ENCODE measurements at regions not wholly inside any gene's neighbourhood (a gene's known extent, or its start where the extent isn't known, plus 50 kb on each side); places are given as distances from the start of the nearest gene placed in this dataset.

GRCh38 chr2:105521616-105522015, 122.8 kb upstream of the FHL2 start:
- H3K27ac ChIP-seq (ENCODE audit: insufficient read depth, low read length, poor library complexity, severe bottlenecking): no peak overlapping the region
- DNase-seq: no peak

GRCh38 chr2:105521176-105521575, 122.3 kb upstream of the FHL2 start:
- Histone ChIP-seq H3K36me3 (ENCODE audit: control insufficient read depth, insufficient read depth, low read length) (no peaks in the 10 kb centered on the region), H3K27ac (ENCODE audit: insufficient read depth, low read length, poor library complexity, severe bottlenecking) (no peak overlapping the region), H3K27me3 (replicated peaks; ENCODE audit: control insufficient read depth, insufficient read depth, low read length, poor library complexity, severe bottlenecking) (no peaks in the 10 kb centered on the region), H3K4me1 (ENCODE audit: control insufficient read depth, insufficient read depth, low read length, poor library complexity, severe bottlenecking) (no peaks in the 10 kb centered on the region), H3K4me3 (ENCODE audit: insufficient read depth, low read depth, low read length, poor library complexity, severe bottlenecking) (no peak overlapping the region), H3K9me3 (ENCODE audit: control insufficient read depth, low read length) (no peaks in the 10 kb centered on the region)
- no peak for DNase-seq

More at GRCh38 chr2:105521616-105522015, 122.8 kb upstream of the FHL2 start:
- no peaks in the 10 kb centered on the region for H3K9me3 ChIP-seq (ENCODE audit: control insufficient read depth, low read length)
- H3K36me3 ChIP-seq (ENCODE audit: control insufficient read depth, insufficient read depth, low read length): no peaks in the 10 kb centered on the region
- H3K4me1 ChIP-seq (ENCODE audit: control insufficient read depth, insufficient read depth, low read length, poor library complexity, severe bottlenecking): no peaks in the 10 kb centered on the region
- H3K27me3 ChIP-seq (replicated peaks; ENCODE audit: control insufficient read depth, insufficient read depth, low read length, poor library complexity, severe bottlenecking): no peaks in the 10 kb centered on the region
- H3K4me3 ChIP-seq (ENCODE audit: insufficient read depth, low read depth, low read length, poor library complexity, severe bottlenecking): no peak overlapping the region

- no peak overlapping the region for H3K27ac ChIP-seq (ENCODE audit: insufficient read depth, low read length, poor library complexity, severe bottlenecking)
- H3K27me3 ChIP-seq (replicated peaks; ENCODE audit: control insufficient read depth, insufficient read depth, low read length, poor library complexity, severe bottlenecking): no peaks in the 10 kb centered on the region
- no peak overlapping the region for H3K4me3 ChIP-seq (ENCODE audit: insufficient read depth, low read depth, low read length, poor library complexity, severe bottlenecking)
- H3K36me3 ChIP-seq (ENCODE audit: control insufficient read depth, insufficient read depth, low read length): no peaks in the 10 kb centered on the region
- no peaks in the 10 kb centered on the region for H3K9me3 ChIP-seq (ENCODE audit: control insufficient read depth, low read length)
- DNase-seq: no peak
- no peaks in the 10 kb centered on the region for H3K4me1 ChIP-seq (ENCODE audit: control insufficient read depth, insufficient read depth, low read length, poor library complexity, severe bottlenecking)
Measured at GRCh38 chr2:105519516-105519915, 120.7 kb upstream of the FHL2 start.

GRCh38 chr2:105518897-105519296, 120.0 kb upstream of the FHL2 start:
- no peak for DNase-seq
- Histone ChIP-seq H3K27ac (ENCODE audit: insufficient read depth, low read length, poor library complexity, severe bottlenecking) (no peak overlapping the region), H3K36me3 (ENCODE audit: control insufficient read depth, insufficient read depth, low read length) (no peaks in the 10 kb centered on the region), H3K4me1 (ENCODE audit: control insufficient read depth, insufficient read depth, low read length, poor library complexity, severe bottlenecking) (no peaks in the 10 kb centered on the region), H3K27me3 (replicated peaks; ENCODE audit: control insufficient read depth, insufficient read depth, low read length, poor library complexity, severe bottlenecking) (no peaks in the 10 kb centered on the region), H3K4me3 (ENCODE audit: insufficient read depth, low read depth, low read length, poor library complexity, severe bottlenecking) (no peak overlapping the region), H3K9me3 (ENCODE audit: control insufficient read depth, low read length) (no peaks in the 10 kb centered on the region)

GRCh38 chr2:105517814-105518705, 119.2 kb upstream of the FHL2 start:
- no peaks in the 10 kb centered on the region for H3K9me3 ChIP-seq (ENCODE audit: control insufficient read depth, low read length)
- DNase-seq: no peak
- no peak overlapping the region for H3K4me3 ChIP-seq (ENCODE audit: insufficient read depth, low read depth, low read length, poor library complexity, severe bottlenecking)
- H3K4me1 ChIP-seq (ENCODE audit: control insufficient read depth, insufficient read depth, low read length, poor library complexity, severe bottlenecking): no peaks in the 10 kb centered on the region
- H3K27ac ChIP-seq (ENCODE audit: insufficient read depth, low read length, poor library complexity, severe bottlenecking): no peak overlapping the region
- peaks cover 3% of the 10 kb centered on the region for H3K27me3 ChIP-seq (replicated peaks; ENCODE audit: control insufficient read depth, insufficient read depth, low read length, poor library complexity, severe bottlenecking)
- H3K36me3 ChIP-seq (ENCODE audit: control insufficient read depth, insufficient read depth, low read length): no peaks in the 10 kb centered on the region

- no peak overlapping the region for H3K4me3 ChIP-seq (ENCODE audit: insufficient read depth, low read depth, low read length, poor library complexity, severe bottlenecking)
- no peaks in the 10 kb centered on the region for H3K4me1 ChIP-seq (ENCODE audit: control insufficient read depth, insufficient read depth, low read length, poor library complexity, severe bottlenecking)
- no peak overlapping the region for H3K27ac ChIP-seq (ENCODE audit: insufficient read depth, low read length, poor library complexity, severe bottlenecking)
- H3K36me3 ChIP-seq (ENCODE audit: control insufficient read depth, insufficient read depth, low read length): no peaks in the 10 kb centered on the region
- peaks cover 3% of the 10 kb centered on the region for H3K27me3 ChIP-seq (replicated peaks; ENCODE audit: control insufficient read depth, insufficient read depth, low read length, poor library complexity, severe bottlenecking)
- no peaks in the 10 kb centered on the region for H3K9me3 ChIP-seq (ENCODE audit: control insufficient read depth, low read length)
- no peak for DNase-seq
Measured at GRCh38 chr2:105515581-105516415, 116.9 kb upstream of the FHL2 start.

GRCh38 chr2:105514576-105514975, 115.7 kb upstream of the FHL2 start:
- Histone ChIP-seq H3K9me3 (ENCODE audit: control insufficient read depth, low read length) (no peaks in the 10 kb centered on the region), H3K4me3 (ENCODE audit: insufficient read depth, low read depth, low read length, poor library complexity, severe bottlenecking) (no peak overlapping the region), H3K4me1 (ENCODE audit: control insufficient read depth, insufficient read depth, low read length, poor library complexity, severe bottlenecking) (no peaks in the 10 kb centered on the region), H3K36me3 (ENCODE audit: control insufficient read depth, insufficient read depth, low read length) (no peaks in the 10 kb centered on the region), H3K27ac (ENCODE audit: insufficient read depth, low read length, poor library complexity, severe bottlenecking) (no peak overlapping the region), H3K27me3 (replicated peaks; ENCODE audit: control insufficient read depth, insufficient read depth, low read length, poor library complexity, severe bottlenecking) (peaks cover 3% of the 10 kb centered on the region)
- DNase-seq: no peak

- no peak for DNase-seq
- H3K36me3 ChIP-seq (ENCODE audit: control insufficient read depth, insufficient read depth, low read length): no peaks in the 10 kb centered on the region
- H3K9me3 ChIP-seq (ENCODE audit: control insufficient read depth, low read length): no peaks in the 10 kb centered on the region
- H3K27ac ChIP-seq (ENCODE audit: insufficient read depth, low read length, poor library complexity, severe bottlenecking): no peak overlapping the region
- H3K4me3 ChIP-seq (ENCODE audit: insufficient read depth, low read depth, low read length, poor library complexity, severe bottlenecking): no peak overlapping the region
- H3K4me1 ChIP-seq (ENCODE audit: control insufficient read depth, insufficient read depth, low read length, poor library complexity, severe bottlenecking): no peaks in the 10 kb centered on the region
- peaks cover 3% of the 10 kb centered on the region for H3K27me3 ChIP-seq (replicated peaks; ENCODE audit: control insufficient read depth, insufficient read depth, low read length, poor library complexity, severe bottlenecking)
Measured at GRCh38 chr2:105510761-105511528, 112.1 kb upstream of the FHL2 start.

GRCh38 chr2:105509269-105510086, 110.6 kb upstream of the FHL2 start:
- no peak overlapping the region for H3K27ac ChIP-seq (ENCODE audit: insufficient read depth, low read length, poor library complexity, severe bottlenecking)
- H3K36me3 ChIP-seq (ENCODE audit: control insufficient read depth, insufficient read depth, low read length): no peaks in the 10 kb centered on the region
- no peak for DNase-seq
- H3K4me3 ChIP-seq (ENCODE audit: insufficient read depth, low read depth, low read length, poor library complexity, severe bottlenecking): no peak overlapping the region
- H3K4me1 ChIP-seq (ENCODE audit: control insufficient read depth, insufficient read depth, low read length, poor library complexity, severe bottlenecking): no peaks in the 10 kb centered on the region
- peaks cover 3% of the 10 kb centered on the region for H3K27me3 ChIP-seq (replicated peaks; ENCODE audit: control insufficient read depth, insufficient read depth, low read length, poor library complexity, severe bottlenecking)
- no peaks in the 10 kb centered on the region for H3K9me3 ChIP-seq (ENCODE audit: control insufficient read depth, low read length)
